Panc1 (cell line): ENCODE measurements at regions not wholly inside any gene's neighbourhood (a gene's known extent, or its start where the extent isn't known, plus 50 kb on each side); places are given as distances from the start of the nearest gene placed in this dataset.
"Not testable (repeated sequence)": the region's sequence is repeated elsewhere in the genome, so short reads cannot be mapped to it uniquely, and the experiment has no call there.

Experiments used
- ATAC-seq: fragments of 200-7000 bp; cut with Tn5 transposase; 2 replicates; pipeline ENCODE4 v1.9.1; 2020; ENCODE audit warnings: mild to moderate bottlenecking, moderate library complexity
- BruUV-seq: library from RNA; stranded (reverse); fragments of 400-500 nt; replicated peaks from 2 replicates; lab custom pipeline; 2021; lab: Mats Ljungman, UMichigan
- CTCF ChIA-PET: fragments of 300-600 bp; sonication (Branson Sonifier 250); formaldehyde crosslinking; loops from one replicate; lab custom pipeline; 2022; ENCODE audit warnings: antibody characterized with exemption; lab: Charles Lee
- POLR2A ChIA-PET: fragments of 300-600 bp; sonication (Branson Sonifier 250); formaldehyde crosslinking; loops from one replicate; lab custom pipeline; 2022; ENCODE audit warnings: antibody characterized with exemption; lab: Charles Lee
- DNase-seq: peaks from one replicate; pipeline ENCODE4 v3.0.0-alpha.2; 2010; ENCODE audit warnings: low read depth, low spot score
- H3K27ac ChIP-seq: 2 replicates; pipeline ENCODE4 v1.5.1; 2011; ENCODE audit warnings: mild to moderate bottlenecking, low read length, inconsistent platforms
- H3K27me3 ChIP-seq: fragments of 200-500 bp; sonication (Bioruptor generic); 2 replicates; pipeline ENCODE4 v1.6.0; 2014; ENCODE audit warnings: low read length, inconsistent platforms; ENCODE audit not compliant: control insufficient read depth, insufficient read depth
- H3K36me3 ChIP-seq: fragments of 200-500 bp; sonication (Bioruptor generic); 2 replicates; pipeline ENCODE4 v1.5.1; 2014; ENCODE audit warnings: inconsistent platforms, mild to moderate bottlenecking, low read length, moderate library complexity; ENCODE audit not compliant: control insufficient read depth, insufficient read depth
- H3K4me1 ChIP-seq: 2 replicates; pipeline ENCODE4 v1.5.1; 2011; ENCODE audit warnings: inconsistent platforms, mild to moderate bottlenecking, low read length, moderate library complexity; ENCODE audit not compliant: control insufficient read depth, insufficient read depth
- H3K4me3 ChIP-seq, 2 experiments: 2 replicates each; pipeline ENCODE4 v1.5.1; 2011 to 2012; ENCODE audit warnings: low read depth in 2 of 2, low read length in 2 of 2, mild to moderate bottlenecking in 2 of 2, inconsistent platforms in 1 of 2, moderate library complexity in 1 of 2
- H3K9me3 ChIP-seq: fragments of 200-500 bp; sonication (Bioruptor generic); 2 replicates; pipeline ENCODE4 v1.5.1; 2014; ENCODE audit warnings: low read depth, mild to moderate bottlenecking, inconsistent platforms, low read length, moderate library complexity; ENCODE audit not compliant: control insufficient read depth, insufficient read depth
- CTCF ChIP-seq: fragments of 450-650 bp; IDR thresholded peaks from 2 replicates; pipeline ENCODE4 v1.5.1; 2017; ENCODE audit warnings: mild to moderate bottlenecking
- POLR2AphosphoS5 ChIP-seq: IDR thresholded peaks from 2 replicates; pipeline ENCODE4 v1.6.1; 2012; ENCODE audit warnings: mild to moderate bottlenecking, low read depth, low read length, moderate library complexity
- REST ChIP-seq, 2 experiments: IDR thresholded peaks; 2 replicates each; pipeline ENCODE4 v1.6.1; 2011 to 2012; ENCODE audit warnings: low read depth in 2 of 2, control low read depth in 1 of 2, low read length in 1 of 2, mild to moderate bottlenecking in 1 of 2, moderate library complexity in 1 of 2; ENCODE audit not compliant: insufficient read depth in 1 of 2
- SIN3A ChIP-seq: IDR thresholded peaks from 2 replicates; pipeline ENCODE4 v1.6.1; 2012; ENCODE audit warnings: low read depth, mild to moderate bottlenecking, low read length, moderate library complexity, borderline replicate concordance; ENCODE audit not compliant: insufficient read depth
- TCF7L2 ChIP-seq: IDR thresholded peaks from 2 replicates; pipeline ENCODE4 v1.6.1; 2011; ENCODE audit warnings: mild to moderate bottlenecking, low read depth, low read length, inconsistent platforms
- in situ Hi-C: cut with HindIII; loops from 2 replicates; pipeline ENCODE4 v1.10.0; 2016; ENCODE audit warnings: low sequenced_read_pairs, low pct_unique_long_range_greater_than_20kb
- intact Hi-C: fragments of 100-400 bp; cut with micrococcal nuclease; formaldehyde crosslinking; loops from one replicate; pipeline ENCODE4 v1.10.0; 2022; ENCODE audit not compliant: unreplicated experiment

- intact Hi-C loops: no loop called here
Measured at GRCh38 chr2:195238379-195238778, 418.6 kb upstream of the SLC39A10 start.

GRCh38 chr2:195228547-195228946, 428.5 kb upstream of the SLC39A10 start:
- in situ Hi-C loops, intact Hi-C loops, H3K4me3 ChIP-seq, POLR2A ChIA-PET, H3K27me3 ChIP-seq, CTCF ChIA-PET, H3K27ac ChIP-seq, BruUV-seq, ATAC-seq, DNase-seq, H3K9me3 ChIP-seq, H3K36me3 ChIP-seq, H3K4me1 ChIP-seq: not testable (repeated sequence)

More at GRCh38 chr2:195238379-195238778, 418.6 kb upstream of the SLC39A10 start:
- Histone ChIP-seq H3K4me3 (no peak overlapping the region), H3K27me3 (no peaks in the 10 kb centered on the region), H3K9me3 (no peaks in the 10 kb centered on the region), H3K36me3 (no peaks in the 10 kb centered on the region), H3K27ac (no peak overlapping the region), H3K4me1 (no peaks in the 10 kb centered on the region)
- BruUV-seq: no TSS peak
- in situ Hi-C loops: no loop called here
- TF ChIP-seq POLR2AphosphoS5 (no peak), CTCF (no peak), TCF7L2 (no peak), SIN3A (no peak), REST (IDR thresholded peaks at IDR 0.05; ENCODE audit: insufficient read depth in 1 of 2, low read depth in 2 of 2, low read length in 1 of 2) (no peak)
- POLR2A ChIA-PET: no interaction called here
- DNase-seq (no peak), ATAC-seq (no peak)
- CTCF ChIA-PET: no interaction called here

GRCh38 chr2:195214072-195214471, 443.0 kb upstream of the SLC39A10 start:
- POLR2A ChIA-PET: no interaction called here
- no peaks in the 10 kb centered on the region for H3K4me1 ChIP-seq
- intact Hi-C loops (no loop called here), in situ Hi-C loops (no loop called here)
- H3K4me3 ChIP-seq: no peak overlapping the region
- H3K9me3 ChIP-seq: no peaks in the 10 kb centered on the region
- no peaks in the 10 kb centered on the region for H3K36me3 ChIP-seq
- no peaks in the 10 kb centered on the region for H3K27me3 ChIP-seq
- CTCF ChIA-PET: no interaction called here
- DNase-seq (no peak), ATAC-seq (no peak)
- H3K27ac ChIP-seq: no peak overlapping the region
- TF ChIP-seq REST (IDR thresholded peaks at IDR 0.05; ENCODE audit: insufficient read depth in 1 of 2, low read depth in 2 of 2, low read length in 1 of 2): no peak
- no peak for TF ChIP-seq CTCF
- no peak for TF ChIP-seq POLR2AphosphoS5
- no peak for TF ChIP-seq TCF7L2
- no peak for TF ChIP-seq SIN3A
- no TSS peak for BruUV-seq
